T47D (cell line): ENCODE measurements at regions not wholly inside any gene's neighbourhood (a gene's known extent, or its start where the extent isn't known, plus 50 kb on each side); places are given as distances from the start of the nearest gene placed in this dataset.
"Not testable (repeated sequence)": the region's sequence is repeated elsewhere in the genome, so short reads cannot be mapped to it uniquely, and the experiment has no call there.

Experiments
- DNase-seq, 2 experiments: peaks; one replicate each; pipeline versions ENCODE4 v3.0.0 to v3.0.0-alpha.2; 2011 to 2012; ENCODE audit warnings: low read depth in 1 of 2, low spot score in 1 of 2
- JUND ChIP-seq: IDR thresholded peaks from 2 replicates; pipeline ENCODE4 v1.6.1; 2012; ENCODE audit warnings: low read depth
- in situ Hi-C: cut with HindIII; loops from 2 replicates; pipeline ENCODE4 v1.10.0; 2016; ENCODE audit warnings: low sequenced_read_pairs, low pct_unique_long_range_greater_than_20kb

DNA sequence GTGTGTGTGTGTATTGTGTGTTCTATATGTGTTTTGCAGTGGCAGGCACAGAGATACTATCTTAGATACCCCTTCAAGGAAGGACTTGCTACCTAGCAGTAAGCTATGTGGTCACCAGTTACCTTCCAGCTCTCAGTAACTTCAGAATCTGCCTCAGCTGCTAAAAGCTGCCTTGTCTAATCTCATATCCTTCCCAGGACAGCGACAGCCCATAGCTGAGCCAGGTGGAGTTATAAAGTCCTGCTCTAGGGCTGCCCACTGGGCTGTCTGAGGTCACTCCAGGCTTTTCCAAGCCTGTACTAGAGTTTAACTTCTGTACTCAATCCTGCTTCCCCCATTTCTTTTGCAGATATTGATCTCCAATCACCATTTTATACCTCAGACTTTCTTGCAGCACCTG lies 942.6 kb downstream of the GALC start:
- no peak for DNase-seq
- in situ Hi-C loops = no loop called here
- no peak for TF ChIP-seq JUND

DNA sequence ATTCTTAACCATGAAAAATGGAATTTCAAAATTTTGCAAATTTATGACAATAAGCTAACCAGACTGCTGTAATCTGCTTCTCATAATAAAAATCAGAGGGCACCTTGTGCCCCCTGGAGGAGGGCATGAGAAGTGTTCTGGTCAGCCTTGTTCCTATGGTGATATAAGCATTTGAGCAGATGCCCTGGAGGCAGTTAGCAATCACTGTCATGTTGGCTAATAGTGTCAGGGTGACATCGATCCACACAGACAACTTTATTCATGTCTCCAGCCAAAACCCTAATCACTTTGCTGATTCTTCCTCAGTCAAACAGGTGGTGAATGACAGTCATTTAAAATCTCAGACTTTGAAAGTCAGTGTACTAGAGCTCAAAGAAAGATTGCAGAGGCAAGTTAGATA lies 943.0 kb downstream of the GALC start:
- peak in 1 of 2 experiments; percentile 73 for DNase-seq
- TF ChIP-seq JUND = no peak
- in situ Hi-C loops = no loop called here

- TF ChIP-seq JUND = no peak
- DNase-seq = no peak
- in situ Hi-C loops = no loop called here
These were observed 946.0 kb downstream of the GALC start for GRCh38 chr14:87046960-87047359.

DNA sequence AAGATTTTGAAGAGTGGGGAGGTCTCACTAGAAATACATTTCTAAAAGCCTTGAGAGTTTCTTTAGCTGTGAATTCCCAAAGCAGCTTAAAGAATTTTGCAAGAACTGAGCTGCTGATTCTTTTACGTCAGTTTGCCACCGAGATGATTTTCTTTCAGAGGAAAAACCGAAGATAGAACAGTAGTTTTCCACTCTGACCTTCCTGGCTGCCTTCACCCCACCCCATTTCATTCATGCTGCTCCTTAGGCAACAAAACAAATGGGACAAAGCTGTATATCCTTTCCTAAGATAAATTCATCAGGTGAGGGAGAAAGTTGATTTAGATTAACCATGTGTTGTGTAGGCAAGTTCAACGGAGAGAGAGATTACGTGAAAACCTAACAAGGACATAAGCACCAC lies 947.0 kb downstream of the GALC start:
- TF ChIP-seq JUND = no peak
- in situ Hi-C loops = no loop called here
- DNase-seq = no peak

DNA sequence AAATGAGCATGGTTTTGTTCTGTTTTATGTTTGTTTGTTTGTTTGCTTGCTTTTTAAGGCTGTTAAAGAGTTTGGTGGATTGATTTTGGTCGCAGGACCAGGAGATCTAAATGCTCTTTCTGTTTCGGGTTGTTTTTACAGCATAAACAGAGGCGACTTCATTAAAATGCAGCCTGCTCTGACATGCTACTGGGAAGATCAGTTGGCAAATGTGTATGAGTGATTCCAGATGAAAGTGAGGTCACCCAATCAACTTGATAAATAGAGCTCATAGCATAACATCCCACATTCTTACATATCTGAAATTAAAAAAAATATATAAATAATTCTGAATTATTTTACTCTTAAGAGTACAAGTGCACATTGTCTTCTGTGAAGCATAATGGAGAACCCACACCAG lies 947.7 kb downstream of the GALC start:
- no peak for DNase-seq
- in situ Hi-C loops = no loop called here
- TF ChIP-seq JUND = no peak

DNA sequence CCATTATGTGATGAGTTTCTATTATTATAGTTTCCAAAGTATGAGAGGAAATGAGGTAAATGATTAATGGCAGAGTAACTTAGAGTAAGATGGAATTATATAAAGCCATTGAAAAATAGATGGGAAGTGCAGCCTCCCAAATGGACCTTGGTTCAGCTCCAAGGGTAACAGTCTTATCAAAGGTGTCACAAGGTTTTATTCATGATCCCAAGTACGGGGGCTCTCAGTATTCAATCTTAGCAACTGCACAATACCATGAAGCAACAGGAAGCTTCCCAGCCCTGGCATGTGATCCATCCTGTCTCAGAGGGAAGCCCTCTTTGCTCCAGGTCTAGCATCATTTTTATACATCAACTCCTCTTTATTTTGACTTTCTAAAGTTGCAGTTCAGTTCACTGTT lies 948.2 kb downstream of the GALC start:
- in situ Hi-C loops = no loop called here
- no peak for DNase-seq
- TF ChIP-seq JUND = no peak

DNA sequence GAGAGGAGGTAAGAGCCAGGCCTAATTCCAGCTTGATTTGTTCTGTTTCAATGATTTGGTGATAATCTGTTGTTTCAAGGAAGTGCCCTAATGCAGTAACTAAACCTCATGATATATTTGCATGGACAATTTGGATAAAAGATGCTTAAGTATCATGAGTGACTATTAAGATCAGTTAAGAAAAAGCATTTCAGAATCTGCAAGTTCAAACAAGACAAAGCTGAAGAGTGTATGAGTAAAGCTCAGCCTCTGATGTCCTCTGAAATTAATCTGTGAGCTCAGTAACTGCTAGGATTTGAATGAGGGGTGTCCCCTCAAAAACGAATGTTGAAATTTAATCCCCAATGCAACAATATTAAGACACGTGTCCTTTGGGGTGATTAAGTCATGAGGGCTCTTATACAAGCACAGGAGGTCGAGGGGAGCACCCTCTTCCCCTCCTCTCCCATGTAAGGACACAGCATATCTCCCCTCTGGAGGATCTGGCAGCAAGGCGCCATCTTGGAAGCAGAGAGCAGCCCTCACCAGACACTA lies 949.2 kb downstream of the GALC start:
- in situ Hi-C loops = no loop called here
- TF ChIP-seq JUND = no peak
- no peak for DNase-seq

DNA sequence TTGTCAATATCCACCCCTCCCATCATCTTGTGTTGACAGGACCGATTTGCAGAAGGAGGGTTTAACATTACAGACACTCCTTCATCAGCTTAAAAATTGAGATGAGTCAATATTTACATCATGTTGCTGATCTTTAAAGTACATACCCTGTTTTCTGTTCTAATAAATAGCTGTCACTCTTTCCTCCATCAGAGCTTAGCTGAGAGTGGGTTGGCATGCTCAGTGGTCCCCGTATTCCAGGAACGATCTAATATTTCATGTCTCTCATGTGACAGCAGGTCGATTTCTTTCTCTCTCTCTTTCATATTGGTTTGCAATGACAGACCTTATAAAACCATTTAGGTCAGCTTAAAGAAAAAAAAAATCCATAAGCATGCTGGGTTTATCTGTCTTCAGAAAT lies 950.6 kb downstream of the GALC start:
- no peak for DNase-seq
- TF ChIP-seq JUND = no peak
- in situ Hi-C loops = no loop called here

DNA sequence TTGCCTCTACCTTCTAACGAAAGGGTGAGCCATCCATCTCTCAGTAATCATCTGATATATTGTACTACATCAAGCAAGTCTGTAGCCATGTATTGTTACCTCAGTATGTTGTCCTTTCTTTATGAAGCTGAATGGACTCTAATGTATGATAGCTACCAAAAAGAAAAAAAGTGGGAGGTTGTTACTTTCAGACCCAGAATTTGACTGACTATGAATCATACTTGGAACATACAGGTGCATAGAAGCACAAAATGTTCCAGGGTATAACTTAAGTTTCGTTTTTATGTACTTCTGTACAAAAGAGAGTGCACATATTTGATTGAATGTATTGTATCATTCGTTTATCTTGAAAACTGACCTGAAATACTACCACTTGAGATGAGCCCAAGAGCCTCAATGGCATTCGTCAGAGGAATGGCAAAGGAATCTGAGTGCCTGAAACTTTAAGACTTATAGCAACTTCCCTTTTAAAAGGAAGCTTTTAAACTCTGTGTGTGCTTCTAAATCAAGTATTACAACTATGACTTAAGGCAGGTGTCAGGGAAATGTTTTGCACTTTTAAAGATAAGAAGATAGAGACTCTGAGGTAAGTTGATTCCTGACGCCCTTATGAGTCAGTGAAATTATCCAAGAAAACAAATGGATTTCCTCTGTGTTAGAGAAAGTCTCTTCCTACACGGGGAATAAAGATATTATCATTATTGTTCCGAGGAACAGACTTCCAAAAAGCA lies 951.5 kb downstream of the GALC start:
- no peak for TF ChIP-seq JUND
- no peak for DNase-seq
- in situ Hi-C loops = no loop called here

DNA sequence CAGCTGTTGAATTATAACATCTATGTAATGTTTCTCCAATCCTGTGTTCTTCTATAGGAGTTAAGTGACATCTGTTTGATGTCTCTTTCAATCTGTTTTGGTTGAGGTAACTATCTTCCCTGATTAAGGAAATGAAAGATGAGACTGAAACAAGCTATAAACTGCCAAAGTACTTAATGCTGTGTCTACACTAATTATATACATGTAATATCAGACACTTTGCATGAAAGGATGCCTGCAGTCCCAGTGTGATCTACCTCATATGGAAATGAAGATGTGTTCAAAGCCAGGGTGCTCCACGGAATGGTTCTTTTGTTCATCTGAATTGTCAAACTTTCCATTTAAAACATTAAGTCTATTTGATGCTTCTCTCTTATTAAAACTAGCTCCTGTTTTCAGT lies 958.3 kb downstream of the GALC start:
- no peak for DNase-seq
- in situ Hi-C loops = no loop called here
- TF ChIP-seq JUND = no peak

DNA sequence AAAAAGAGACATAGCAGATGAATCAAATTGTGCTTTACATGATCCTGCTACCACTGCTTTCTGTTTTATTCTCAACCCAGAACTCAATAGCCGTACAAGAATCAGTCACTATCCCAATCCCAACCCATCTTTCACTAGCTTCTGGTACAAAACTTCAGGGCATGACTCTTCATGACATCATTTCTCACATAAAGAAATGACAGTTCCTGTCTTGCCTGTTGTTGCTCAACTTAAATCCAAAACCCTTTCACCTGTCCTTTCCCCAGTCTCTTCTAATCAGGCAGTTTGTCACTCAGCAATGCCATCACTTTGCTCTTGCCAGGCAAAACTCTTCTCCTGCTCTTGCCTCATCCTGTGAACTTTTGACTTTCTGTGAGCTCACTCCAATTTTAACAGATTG lies 962.8 kb downstream of the GALC start:
- TF ChIP-seq JUND = no peak
- no peak for DNase-seq
- in situ Hi-C loops = no loop called here

- DNase-seq, in situ Hi-C loops: not testable (repeated sequence)
These were observed 972.9 kb downstream of the GALC start for GRCh38 chr14:87020106-87020505.

DNA sequence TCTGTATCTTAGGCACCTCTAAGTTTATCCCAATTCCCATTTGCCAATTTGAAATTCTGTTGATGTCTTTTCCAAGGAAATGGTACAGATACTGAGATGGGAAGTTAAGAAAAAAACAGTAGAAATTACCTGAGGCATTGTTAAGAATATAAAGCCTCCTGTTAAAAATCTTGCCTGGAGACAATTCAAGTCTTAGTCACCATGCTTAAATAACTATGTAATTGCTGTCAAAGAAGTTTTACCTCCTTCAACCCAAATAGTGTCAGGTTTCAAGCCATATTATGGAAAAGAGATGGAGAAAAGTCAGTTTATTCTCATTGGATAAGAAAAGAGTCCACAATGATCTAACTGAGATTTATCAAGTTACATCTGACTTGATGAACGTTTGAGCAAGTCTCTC lies 974.7 kb downstream of the GALC start:
- no peak for TF ChIP-seq JUND
- DNase-seq = no peak
- in situ Hi-C loops = no loop called here

DNA sequence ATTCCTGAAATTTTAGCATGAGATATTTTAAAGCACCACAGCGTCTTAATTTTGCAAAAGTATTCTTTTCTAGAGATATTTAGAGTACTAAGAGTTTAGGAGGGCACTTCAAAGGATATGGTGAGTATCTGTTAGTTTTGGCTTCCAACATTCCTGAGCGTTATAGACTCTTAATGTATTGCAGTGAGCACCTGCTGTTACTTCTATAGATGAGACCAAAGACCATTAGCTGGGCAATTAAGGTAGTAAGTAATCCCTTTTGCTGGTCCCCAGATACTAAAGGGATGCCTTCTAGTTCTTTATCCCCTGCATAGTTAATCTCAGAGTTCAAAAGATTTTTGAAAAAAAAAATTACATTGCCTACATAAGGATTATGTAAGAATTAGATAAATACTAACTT lies 975.6 kb downstream of the GALC start:
- DNase-seq = no peak
- TF ChIP-seq JUND = no peak
- in situ Hi-C loops = no loop called here

DNA sequence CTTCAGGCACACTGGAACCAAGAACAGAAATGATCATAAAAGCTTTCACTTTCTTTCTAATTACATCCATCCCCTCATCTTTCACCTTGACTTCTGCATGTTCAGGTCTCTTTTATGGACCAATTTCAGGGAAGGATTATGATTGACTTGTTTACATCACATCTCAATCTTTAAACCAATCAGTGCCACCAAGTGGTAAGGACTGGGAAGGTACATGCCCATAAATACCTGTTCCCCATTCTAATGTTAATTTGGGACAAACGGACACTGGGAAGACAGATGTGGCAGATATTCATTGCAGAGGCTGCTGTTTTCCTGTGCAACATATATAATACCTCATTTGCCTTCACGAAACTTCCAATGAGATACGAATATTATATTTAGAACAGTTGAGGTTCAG lies 978.1 kb downstream of the GALC start:
- no peak for TF ChIP-seq JUND
- in situ Hi-C loops = no loop called here
- DNase-seq = peak in 1 of 2 experiments; percentile 55
